GM20000 (cell line): ENCODE measurements at regions not wholly inside any gene's neighbourhood (a gene's known extent, or its start where the extent isn't known, plus 50 kb on each side); places are given as distances from the start of the nearest gene placed in this dataset.

Experiments used
- DNase-seq: peaks from one replicate; pipeline ENCODE4 v3.0.0; 2012; ENCODE audit warnings: low spot score
- CTCF ChIP-seq: IDR thresholded peaks from 2 replicates; pipeline ENCODE4 v1.5.1; 2012; ENCODE audit warnings: mild to moderate bottlenecking, control low read depth; ENCODE audit errors: extremely low read depth, missing control alignments

- DNase-seq, result no peak
- no peak for TF ChIP-seq CTCF
These were observed 182.9 kb upstream of the SOX9 start for GRCh38 chr17:71937914-71938313.

- DNase-seq, result no peak
- TF ChIP-seq CTCF, result no peak
These were observed 182.3 kb upstream of the SOX9 start for GRCh38 chr17:71938340-71939010.

- TF ChIP-seq CTCF, result no peak
- DNase-seq, result no peak
These were observed 178.9 kb upstream of the SOX9 start for GRCh38 chr17:71941920-71942319.

GRCh38 chr17:71942626-71943025 lies 178.2 kb upstream of the SOX9 start:
- no peak for DNase-seq
- no peak for TF ChIP-seq CTCF

- no peak for DNase-seq
- TF ChIP-seq CTCF, result no peak
These were observed 172.0 kb upstream of the SOX9 start for GRCh38 chr17:71948703-71949422.

GRCh38 chr17:71959154-71959553 lies 161.7 kb upstream of the SOX9 start:
- TF ChIP-seq CTCF, result peak; percentile 13
- DNase-seq, result no peak

- TF ChIP-seq CTCF, result no peak
- DNase-seq, result no peak
These were observed 157.5 kb upstream of the SOX9 start for GRCh38 chr17:71963351-71963750.
